T47D (cell line): ENCODE measurements at regions not wholly inside any gene's neighbourhood (a gene's known extent, or its start where the extent isn't known, plus 50 kb on each side); places are given as distances from the start of the nearest gene placed in this dataset.

Source experiments
- DNase-seq, 2 experiments: peaks; one replicate each; pipeline versions ENCODE4 v3.0.0 to v3.0.0-alpha.2; 2011 to 2012; ENCODE audit warnings: low read depth in 1 of 2, low spot score in 1 of 2
- JUND ChIP-seq: IDR thresholded peaks from 2 replicates; pipeline ENCODE4 v1.6.1; 2012; ENCODE audit warnings: low read depth
- in situ Hi-C: cut with HindIII; loops from 2 replicates; pipeline ENCODE4 v1.10.0; 2016; ENCODE audit warnings: low sequenced_read_pairs, low pct_unique_long_range_greater_than_20kb

- in situ Hi-C loops = no loop called here
- no peak for TF ChIP-seq JUND
Measured at GRCh38 chr5:34535433-34535832, 120.7 kb upstream of the RAI14 start.

GRCh38 chr5:34535944-34536623 lies 120.0 kb upstream of the RAI14 start:
- in situ Hi-C loops = no loop called here
- no peak for TF ChIP-seq JUND
- DNase-seq = no peak

More at GRCh38 chr5:34535433-34535832, 120.7 kb upstream of the RAI14 start:
- DNase-seq = no peak

- no peak for DNase-seq
- no peak for TF ChIP-seq JUND
- in situ Hi-C loops = no loop called here
Measured at GRCh38 chr5:34536699-34537098, 119.4 kb upstream of the RAI14 start.

GRCh38 chr5:34538026-34538672 lies 118.0 kb upstream of the RAI14 start:
- in situ Hi-C loops = no loop called here
- DNase-seq = peak in 1 of 2 experiments; percentile 68
- TF ChIP-seq JUND = no peak

GRCh38 chr5:34539183-34539582 lies 116.9 kb upstream of the RAI14 start:
- DNase-seq = no peak
- no peak for TF ChIP-seq JUND
- in situ Hi-C loops = no loop called here

- DNase-seq = no peak
- in situ Hi-C loops = no loop called here
- no peak for TF ChIP-seq JUND
Measured at GRCh38 chr5:34541067-34541466, 115.1 kb upstream of the RAI14 start.

GRCh38 chr5:34542818-34543217 lies 113.3 kb upstream of the RAI14 start:
- no peak for DNase-seq
- in situ Hi-C loops = no loop called here

GRCh38 chr5:34543687-34544086 lies 112.4 kb upstream of the RAI14 start:
- in situ Hi-C loops = no loop called here
- no peak for TF ChIP-seq JUND

More at GRCh38 chr5:34542818-34543217, 113.3 kb upstream of the RAI14 start:
- no peak for TF ChIP-seq JUND

GRCh38 chr5:34544403-34544802 lies 111.7 kb upstream of the RAI14 start:
- no peak for DNase-seq
- no peak for TF ChIP-seq JUND
- in situ Hi-C loops = no loop called here

More at GRCh38 chr5:34543687-34544086, 112.4 kb upstream of the RAI14 start:
- no peak for DNase-seq

- in situ Hi-C loops = no loop called here
- no peak for TF ChIP-seq JUND
- DNase-seq = no peak
Measured at GRCh38 chr5:34545164-34545563, 111.0 kb upstream of the RAI14 start.

- DNase-seq = no peak
- in situ Hi-C loops = no loop called here
- no peak for TF ChIP-seq JUND
Measured at GRCh38 chr5:34545626-34546025, 110.5 kb upstream of the RAI14 start.

- in situ Hi-C loops = no loop called here
- no peak for DNase-seq
- no peak for TF ChIP-seq JUND
Measured at GRCh38 chr5:34547300-34548085, 108.6 kb upstream of the RAI14 start.

GRCh38 chr5:34548086-34548403 lies 108.1 kb upstream of the RAI14 start:
- DNase-seq = no peak
- in situ Hi-C loops = no loop called here
- TF ChIP-seq JUND = no peak
